HFF-Myc (cell line): ENCODE measurements at regions not wholly inside any gene's neighbourhood (a gene's known extent, or its start where the extent isn't known, plus 50 kb on each side); places are given as distances from the start of the nearest gene placed in this dataset.

Experiments
- DNase-seq: peaks from one replicate; pipeline ENCODE4 v3.0.0-alpha.2; 2011; ENCODE audit warnings: low read depth; ENCODE audit errors: extremely low read depth
- H3K4me3 ChIP-seq: replicated peaks from 2 replicates; pipeline ENCODE4 v1.5.1; 2011; ENCODE audit warnings: low read depth, mild to moderate bottlenecking, control low read depth, low read length
- CTCF ChIP-seq: IDR thresholded peaks from 2 replicates; pipeline ENCODE4 v1.5.1; 2012; ENCODE audit warnings: mild to moderate bottlenecking, low read depth, low read length, control low read depth; ENCODE audit errors: missing control alignments

GRCh38 chr6:91324711-91325110 is 737.8 kb upstream of the MAP3K7 start:
- no peak for TF ChIP-seq CTCF
- no peak overlapping the region for H3K4me3 ChIP-seq
- no peak for DNase-seq

- TF ChIP-seq CTCF = no peak
- DNase-seq = no peak
- H3K4me3 ChIP-seq = no peak overlapping the region
These were observed 731.1 kb upstream of the MAP3K7 start for GRCh38 chr6:91317984-91318383.

GRCh38 chr6:91317247-91317835 is 730.5 kb upstream of the MAP3K7 start:
- no peak overlapping the region for H3K4me3 ChIP-seq
- no peak for TF ChIP-seq CTCF
- DNase-seq = no peak

- H3K4me3 ChIP-seq = no peak overlapping the region
- no peak for DNase-seq
- no peak for TF ChIP-seq CTCF
These were observed 723.3 kb upstream of the MAP3K7 start for GRCh38 chr6:91310178-91310577.

- H3K4me3 ChIP-seq = no peak overlapping the region
- no peak for TF ChIP-seq CTCF
- no peak for DNase-seq
These were observed 718.9 kb upstream of the MAP3K7 start for GRCh38 chr6:91305755-91306154.

GRCh38 chr6:91304521-91304920 is 717.6 kb upstream of the MAP3K7 start:
- H3K4me3 ChIP-seq = no peak overlapping the region
- no peak for DNase-seq
- TF ChIP-seq CTCF = no peak

- no peak for TF ChIP-seq CTCF
- DNase-seq = no peak
- no peak overlapping the region for H3K4me3 ChIP-seq
These were observed 716.5 kb upstream of the MAP3K7 start for GRCh38 chr6:91303326-91303725.
